ENCODE measurements at regions not wholly inside any gene's neighbourhood (a gene's known extent, or its start where the extent isn't known, plus 50 kb on each side); places are given as distances from the start of the nearest gene placed in this dataset.

- no peak for TF ChIP-seq POLR2A (IDR thresholded peaks at IDR 0.05)
- TF ChIP-seq, protein P1, sequence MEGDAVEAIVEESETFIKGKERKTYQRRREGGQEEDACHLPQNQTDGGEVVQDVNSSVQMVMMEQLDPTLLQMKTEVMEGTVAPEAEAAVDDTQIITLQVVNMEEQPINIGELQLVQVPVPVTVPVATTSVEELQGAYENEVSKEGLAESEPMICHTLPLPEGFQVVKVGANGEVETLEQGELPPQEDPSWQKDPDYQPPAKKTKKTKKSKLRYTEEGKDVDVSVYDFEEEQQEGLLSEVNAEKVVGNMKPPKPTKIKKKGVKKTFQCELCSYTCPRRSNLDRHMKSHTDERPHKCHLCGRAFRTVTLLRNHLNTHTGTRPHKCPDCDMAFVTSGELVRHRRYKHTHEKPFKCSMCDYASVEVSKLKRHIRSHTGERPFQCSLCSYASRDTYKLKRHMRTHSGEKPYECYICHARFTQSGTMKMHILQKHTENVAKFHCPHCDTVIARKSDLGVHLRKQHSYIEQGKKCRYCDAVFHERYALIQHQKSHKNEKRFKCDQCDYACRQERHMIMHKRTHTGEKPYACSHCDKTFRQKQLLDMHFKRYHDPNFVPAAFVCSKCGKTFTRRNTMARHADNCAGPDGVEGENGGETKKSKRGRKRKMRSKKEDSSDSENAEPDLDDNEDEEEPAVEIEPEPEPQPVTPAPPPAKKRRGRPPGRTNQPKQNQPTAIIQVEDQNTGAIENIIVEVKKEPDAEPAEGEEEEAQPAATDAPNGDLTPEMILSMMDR (IDR thresholded peaks at IDR 0.05): no peak
These were observed 550.1 kb downstream of the DACH1 start for GRCh38 chr13:71316792-71317363.
